ENCODE measurements at regions not wholly inside any gene's neighbourhood (a gene's known extent, or its start where the extent isn't known, plus 50 kb on each side); places are given as distances from the start of the nearest gene placed in this dataset.

- no peak for TF ChIP-seq POLR2A (IDR thresholded peaks at IDR 0.05; ENCODE audit: low read length)
- no peak for TF ChIP-seq GATA1 (IDR thresholded peaks at IDR 0.05; ENCODE audit: low read depth, low read length)
These were observed 256.4 kb downstream of the TLE3 start for GRCh38 chr15:69841113-69841828.
